ENCODE measurements at regions not wholly inside any gene's neighbourhood (a gene's known extent, or its start where the extent isn't known, plus 50 kb on each side); places are given as distances from the start of the nearest gene placed in this dataset.

GRCh38 chr2:115942800-115943199 is 1500.4 kb downstream of the DPP10 start:
- H3K36me3 ChIP-seq, result no peaks in the 10 kb centered on the region
- DNase-seq, result no peak
- H3K4me3 ChIP-seq (ENCODE audit: low read depth, low read length), result no peak overlapping the region
- H3K27me3 ChIP-seq (ENCODE audit: insufficient read depth, low read depth, severe bottlenecking), result no peaks in the 10 kb centered on the region
- no peak overlapping the region for H3K27ac ChIP-seq
- no peak for TF ChIP-seq CTCF (IDR thresholded peaks at IDR 0.05; ENCODE audit: low read depth, low read length)
- no peaks in the 10 kb centered on the region for H3K9me3 ChIP-seq (ENCODE audit: severe bottlenecking)

DNA sequence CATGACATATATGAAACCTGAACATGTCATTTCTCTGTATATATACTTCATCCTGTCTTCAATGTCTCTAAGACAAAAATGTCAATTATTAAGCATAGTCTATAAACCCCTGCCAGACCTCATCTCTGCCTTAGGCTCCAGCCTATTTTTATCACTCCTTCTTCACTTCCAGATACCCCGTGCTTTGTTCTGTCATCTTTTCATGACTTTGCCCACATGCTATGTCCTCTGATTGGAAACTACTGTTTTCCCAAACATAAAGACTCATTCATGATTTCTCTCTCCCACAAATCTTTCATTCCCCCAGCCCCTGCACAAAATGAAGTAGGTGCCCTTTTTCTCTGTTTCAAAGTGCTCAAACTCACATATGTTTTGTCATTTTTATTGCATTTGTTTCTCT is 1503.9 kb downstream of the DPP10 start:
- Histone ChIP-seq H3K27ac (no peak overlapping the region), H3K4me3 (ENCODE audit: low read depth, low read length) (no peak overlapping the region), H3K36me3 (no peaks in the 10 kb centered on the region), H3K9me3 (ENCODE audit: severe bottlenecking) (no peaks in the 10 kb centered on the region), H3K27me3 (ENCODE audit: insufficient read depth, low read depth, severe bottlenecking) (peaks cover 3% of the 10 kb centered on the region)
- no peak for TF ChIP-seq CTCF (IDR thresholded peaks at IDR 0.05; ENCODE audit: low read depth, low read length)
- DNase-seq, result no peak

GRCh38 chr2:115946891-115947290 is 1504.5 kb downstream of the DPP10 start:
- DNase-seq, result no peak
- Histone ChIP-seq H3K27me3 (ENCODE audit: insufficient read depth, low read depth, severe bottlenecking) (peaks cover 3% of the 10 kb centered on the region), H3K9me3 (ENCODE audit: severe bottlenecking) (no peaks in the 10 kb centered on the region), H3K4me3 (ENCODE audit: low read depth, low read length) (no peak overlapping the region), H3K27ac (no peak overlapping the region), H3K36me3 (no peaks in the 10 kb centered on the region)
- no peak for TF ChIP-seq CTCF (IDR thresholded peaks at IDR 0.05; ENCODE audit: low read depth, low read length)

GRCh38 chr2:115976916-115977315 is 1534.5 kb downstream of the DPP10 start:
- Histone ChIP-seq H3K36me3 (no peaks in the 10 kb centered on the region), H3K27me3 (ENCODE audit: insufficient read depth, low read depth, severe bottlenecking) (peaks cover 23% of the 10 kb centered on the region), H3K9me3 (ENCODE audit: severe bottlenecking) (no peaks in the 10 kb centered on the region), H3K4me3 (ENCODE audit: low read depth, low read length) (no peak overlapping the region), H3K27ac (no peak overlapping the region)
- TF ChIP-seq CTCF (IDR thresholded peaks at IDR 0.05; ENCODE audit: low read depth, low read length), result no peak
- no peak for DNase-seq

GRCh38 chr2:115999039-115999438 is 1556.6 kb downstream of the DPP10 start:
- Histone ChIP-seq H3K4me3 (ENCODE audit: low read depth, low read length) (no peak overlapping the region), H3K27ac (no peak overlapping the region)

More at GRCh38 chr2:115999039-115999438, 1556.6 kb downstream of the DPP10 start:
- peaks cover 15% of the 10 kb centered on the region for H3K27me3 ChIP-seq (ENCODE audit: insufficient read depth, low read depth, severe bottlenecking)
- no peaks in the 10 kb centered on the region for H3K36me3 ChIP-seq
- no peak for TF ChIP-seq CTCF (IDR thresholded peaks at IDR 0.05; ENCODE audit: low read depth, low read length)
- no peaks in the 10 kb centered on the region for H3K9me3 ChIP-seq (ENCODE audit: severe bottlenecking)
- no peak for DNase-seq

Data from WERI-Rb-1 (cell line).